HEK293T (cell line): ENCODE measurements at regions not wholly inside any gene's neighbourhood (a gene's known extent, or its start where the extent isn't known, plus 50 kb on each side); places are given as distances from the start of the nearest gene placed in this dataset.

Source experiments
- FOXK2 ChIP-seq: fragments of 450-650 bp; IDR thresholded peaks from 2 replicates; pipeline ENCODE4 v1.6.1; 2016; ENCODE audit warnings: mild to moderate bottlenecking
- SP1 ChIP-seq: fragments of 450-650 bp; IDR thresholded peaks from 2 replicates; pipeline ENCODE4 v1.6.1; 2017
- ZNF384 ChIP-seq: fragments of 450-650 bp; IDR thresholded peaks from 2 replicates; pipeline ENCODE4 v1.6.1; 2016

GRCh38 chr1:8153961-8154360 is 127.9 kb upstream of the ERRFI1 start:
- TF ChIP-seq FOXK2 = no peak
- no peak for TF ChIP-seq ZNF384
- TF ChIP-seq SP1 = no peak
